Trophoblast cell (in vitro differentiated cells and primary cell): ENCODE measurements at regions not wholly inside any gene's neighbourhood (a gene's known extent, or its start where the extent isn't known, plus 50 kb on each side); places are given as distances from the start of the nearest gene placed in this dataset.

ENCODE experiments used
- DNase-seq, 2 donors: peaks; one replicate each; pipeline ENCODE4 v3.0.0-alpha.2; 2016
- H2AFZ ChIP-seq: 2 replicates; pipeline ENCODE4 v1.6.1; 2013; ENCODE audit warnings: low read length, moderate library complexity, mild to moderate bottlenecking; ENCODE audit not compliant: insufficient read depth, poor library complexity
- H2AK5ac ChIP-seq: 2 replicates; pipeline ENCODE4 v1.6.1; 2013; ENCODE audit warnings: mild to moderate bottlenecking, low read length
- H2BK120ac ChIP-seq: 2 replicates; pipeline ENCODE4 v1.6.1; 2013; ENCODE audit warnings: low read length, mild to moderate bottlenecking, moderate library complexity; ENCODE audit not compliant: insufficient read depth, poor library complexity
- H2BK12ac ChIP-seq: 2 replicates; pipeline ENCODE4 v1.6.1; 2013; ENCODE audit warnings: mild to moderate bottlenecking, low read length, moderate library complexity
- H2BK5ac ChIP-seq: 2 replicates; pipeline ENCODE4 v1.6.1; 2013; ENCODE audit warnings: low read length, low read depth, moderate library complexity, mild to moderate bottlenecking; ENCODE audit not compliant: poor library complexity
- H3K14ac ChIP-seq: 2 replicates; pipeline ENCODE4 v1.6.1; 2013; ENCODE audit warnings: mild to moderate bottlenecking, low read length
- H3K18ac ChIP-seq: 2 replicates; pipeline ENCODE4 v1.6.1; 2013; ENCODE audit warnings: mild to moderate bottlenecking, low read length
- H3K23ac ChIP-seq: 2 replicates; pipeline ENCODE4 v1.6.1; 2013; ENCODE audit warnings: low read length
- H3K27ac ChIP-seq: 2 replicates; pipeline ENCODE4 v1.5.1; 2013; ENCODE audit warnings: low read depth, mild to moderate bottlenecking, inconsistent platforms, low read length, moderate library complexity
- H3K27me3 ChIP-seq: 2 replicates; pipeline ENCODE4 v1.6.1; 2013; ENCODE audit warnings: inconsistent platforms, mild to moderate bottlenecking, low read length, moderate library complexity; ENCODE audit not compliant: insufficient read depth
- H3K36me3 ChIP-seq, 2 experiments: 1 replicate in 1 of 2; 2 replicates in 1 of 2; pipeline ENCODE4 v1.6.1; 2013; ENCODE audit warnings: low read length in 2 of 2, mild to moderate bottlenecking in 2 of 2, moderate library complexity in 1 of 2; ENCODE audit not compliant: insufficient read depth in 2 of 2, control insufficient read depth in 1 of 2
- H3K4ac ChIP-seq: 2 replicates; pipeline ENCODE4 v1.6.1; 2013; ENCODE audit warnings: low read depth, mild to moderate bottlenecking, low read length, moderate library complexity
- H3K4me1 ChIP-seq, 2 experiments: 1 replicate in 1 of 2; 2 replicates in 1 of 2; pipeline ENCODE4 v1.6.1; 2013; ENCODE audit warnings: low read length in 2 of 2, mild to moderate bottlenecking in 2 of 2, moderate library complexity in 1 of 2; ENCODE audit not compliant: insufficient read depth in 2 of 2, control insufficient read depth in 1 of 2
- H3K4me2 ChIP-seq: 2 replicates; pipeline ENCODE4 v1.6.1; 2013; ENCODE audit warnings: inconsistent platforms, mild to moderate bottlenecking, low read length, moderate library complexity
- H3K4me3 ChIP-seq: 2 replicates; pipeline ENCODE4 v1.5.1; 2013; ENCODE audit warnings: mild to moderate bottlenecking, low read depth, low read length, inconsistent platforms
- H3K79me1 ChIP-seq: one replicate; pipeline ENCODE4 v1.6.1; 2013; ENCODE audit warnings: low read length
- H3K79me2 ChIP-seq: 2 replicates; pipeline ENCODE4 v1.6.1; 2013; ENCODE audit warnings: low read length, mild to moderate bottlenecking; ENCODE audit not compliant: control insufficient read depth, insufficient read depth, poor library complexity
- H3K9ac ChIP-seq: 2 replicates; pipeline ENCODE4 v1.6.1; 2013; ENCODE audit warnings: mild to moderate bottlenecking, low read length
- H3K9me3 ChIP-seq: 2 replicates; pipeline ENCODE4 v1.6.1; 2013; ENCODE audit warnings: low read depth, mild to moderate bottlenecking, control low read depth, inconsistent platforms, low read length; ENCODE audit not compliant: insufficient read depth
- H4K12ac ChIP-seq: 2 replicates; pipeline ENCODE4 v1.6.1; 2013; ENCODE audit warnings: low read depth, mild to moderate bottlenecking, low read length, moderate library complexity
- H4K8ac ChIP-seq: 2 replicates; pipeline ENCODE4 v1.6.1; 2013; ENCODE audit warnings: low read depth, mild to moderate bottlenecking, low read length, moderate library complexity
- H4K91ac ChIP-seq: one replicate; pipeline ENCODE4 v1.6.1; 2013; ENCODE audit warnings: low read depth, mild to moderate bottlenecking, low read length, moderate library complexity
- WGBS: extraction: QIAGEN DNeasy Blood & Tissue Kit; methylation state at CpG from one replicate; pipeline ENCODE4 v1.1.7; 2013; ENCODE audit warnings: missing lambda C conversion rate; ENCODE audit not compliant: insufficient read length, insufficient coverage; ENCODE audit errors: extremely low coverage; 5-methylcytosine and 5-hydroxymethylcytosine counted together

DNA sequence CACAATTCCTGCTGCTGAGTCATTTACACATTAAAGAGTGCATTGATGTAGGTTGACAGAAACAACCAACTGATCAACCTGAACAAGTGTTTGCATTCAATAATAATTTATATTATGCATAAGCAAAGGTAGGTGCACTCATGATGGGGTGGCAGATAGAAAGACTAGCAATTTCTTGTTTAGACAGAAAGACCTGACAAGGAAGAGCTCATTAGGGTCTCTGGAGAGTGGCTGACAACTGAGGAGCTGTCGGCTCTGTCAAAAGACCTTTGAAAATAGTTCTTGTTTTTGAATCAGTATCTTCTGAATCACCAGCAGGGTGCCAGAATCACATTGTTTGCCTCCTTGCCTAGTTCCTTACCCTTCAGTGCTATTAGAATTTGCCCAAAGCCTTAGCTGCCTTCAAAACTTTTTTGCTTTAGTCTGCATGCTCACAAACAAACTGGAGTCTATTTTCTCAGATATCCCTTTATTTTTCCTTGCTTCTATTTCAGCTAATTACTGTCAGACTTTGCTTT, 234.7 kb downstream of the BTG1 start:
- no CpG with 5 or more reads among the region's 1 CpG for WGBS
- Histone ChIP-seq H2AFZ (no peak overlapping the region), H3K27ac (no peak overlapping the region), H3K79me1 (no peaks in the 10 kb centered on the region), H2AK5ac (no peak overlapping the region), H3K27me3 (no peaks in the 10 kb centered on the region), H2BK5ac (no peak overlapping the region), H3K4me3 (no peak overlapping the region), H3K18ac (no peak overlapping the region), H4K91ac (no peak overlapping the region), H3K9me3 (no peaks in the 10 kb centered on the region), H3K4me1 (no peaks in the 10 kb centered on the region), H4K12ac (no peak overlapping the region), H3K9ac (no peak overlapping the region), H3K4ac (no peak overlapping the region), H2BK120ac (no peak overlapping the region), H2BK12ac (no peak overlapping the region), H3K79me2 (no peaks in the 10 kb centered on the region), H3K14ac (no peak overlapping the region), H3K4me2 (no peak overlapping the region), H3K36me3 (no peaks in the 10 kb centered on the region), H3K23ac (no peak overlapping the region), H4K8ac (no peak overlapping the region)
- no peak for DNase-seq

DNA sequence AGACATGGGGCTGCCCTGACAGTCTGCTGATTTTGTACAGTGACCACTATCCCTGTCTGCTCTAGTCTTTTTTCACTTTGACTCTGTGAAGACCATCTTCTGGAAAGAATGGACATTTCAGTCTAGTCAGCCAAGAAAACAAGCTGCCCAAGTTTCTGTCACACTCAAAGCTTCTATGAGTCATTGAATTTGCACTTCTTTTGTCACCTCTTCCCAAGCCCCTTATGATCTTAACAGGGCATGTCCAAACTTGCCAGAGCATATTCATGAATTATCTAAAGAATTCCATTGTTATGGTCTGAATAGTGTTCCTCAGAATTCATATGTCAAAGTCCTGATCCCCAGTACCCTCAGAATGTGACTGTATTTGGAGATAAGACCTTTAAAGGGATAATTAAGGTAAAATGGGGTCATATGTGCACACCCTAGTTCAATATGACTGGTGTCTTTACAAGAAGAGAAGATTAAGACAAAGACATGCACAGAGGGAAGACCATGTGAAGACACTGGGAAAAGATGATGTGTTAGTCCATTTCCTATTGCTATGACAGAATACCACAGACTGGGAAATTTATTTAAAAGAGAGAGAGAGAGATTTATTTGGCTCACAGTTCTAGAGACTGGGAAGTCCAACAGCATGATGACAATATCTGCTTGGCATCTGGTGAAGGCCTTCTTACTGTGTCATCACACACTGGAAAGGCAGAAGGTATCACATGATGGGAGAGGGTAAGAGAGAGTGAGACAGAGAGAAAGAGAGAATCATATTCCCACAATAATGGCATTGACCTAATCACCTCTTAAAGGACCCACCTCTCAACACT, 242.6 kb downstream of the BTG1 start:
- H3K23ac ChIP-seq = no peak overlapping the region
- no peak overlapping the region for H3K14ac ChIP-seq
- no peak overlapping the region for H2AK5ac ChIP-seq
- no peak overlapping the region for H4K8ac ChIP-seq
- no peak overlapping the region for H2AFZ ChIP-seq
- H3K4me3 ChIP-seq = no peak overlapping the region
- H4K91ac ChIP-seq = no peak overlapping the region
- H3K4ac ChIP-seq = no peak overlapping the region
- H2BK12ac ChIP-seq = peak overlapping the region; percentile 76
- no peak overlapping the region for H3K18ac ChIP-seq
- H3K27ac ChIP-seq = no peak overlapping the region
- peaks cover 0 to 2% of the 10 kb centered on the region in 2 experiments for H3K4me1 ChIP-seq
- H4K12ac ChIP-seq = no peak overlapping the region
- H3K4me2 ChIP-seq = no peak overlapping the region
- H2BK120ac ChIP-seq = no peak overlapping the region
- no peaks in the 10 kb centered on the region for H3K36me3 ChIP-seq
- H3K79me2 ChIP-seq = no peaks in the 10 kb centered on the region
- no peak overlapping the region for H3K9ac ChIP-seq
- H2BK5ac ChIP-seq = peak overlapping the region; percentile 40
- DNase-seq = peak in 1 of 2 donors; percentile 21
- H3K79me1 ChIP-seq = no peaks in the 10 kb centered on the region
- H3K27me3 ChIP-seq = no peaks in the 10 kb centered on the region
- no peaks in the 10 kb centered on the region for H3K9me3 ChIP-seq

DNA sequence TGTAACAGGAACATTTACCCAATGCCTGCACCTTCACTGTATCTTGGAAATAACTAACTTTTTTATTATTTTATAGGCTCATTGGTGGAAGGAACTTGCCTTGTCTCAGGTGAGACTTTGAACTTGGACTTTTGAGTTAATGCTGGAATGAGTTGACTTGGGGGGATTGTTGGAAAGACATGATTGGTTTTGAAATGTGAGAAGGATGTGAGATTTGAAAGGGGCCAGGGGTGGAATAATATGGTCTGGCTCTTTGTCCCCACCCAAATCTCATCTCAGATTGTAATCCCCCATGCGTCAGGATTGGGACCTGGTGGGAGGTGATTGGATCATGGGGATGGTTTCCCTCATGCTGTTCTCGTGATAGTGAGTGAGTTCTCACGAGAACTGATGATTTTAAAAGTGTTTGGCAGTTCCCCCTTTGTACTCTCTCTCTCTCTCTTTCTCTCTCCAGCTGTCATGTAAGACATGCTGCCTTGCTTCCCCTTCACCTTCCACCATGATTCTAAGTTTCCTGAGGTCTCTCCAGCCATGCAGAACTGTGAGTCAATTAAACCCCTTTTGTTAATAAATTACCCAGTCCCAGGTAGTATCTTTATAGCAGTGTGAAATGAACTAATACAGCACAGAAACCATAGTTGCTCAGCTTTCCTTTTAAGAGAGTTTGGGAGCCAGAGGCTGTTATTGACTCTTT, 244.1 kb downstream of the BTG1 start:
- Histone ChIP-seq H4K8ac (no peak overlapping the region), H3K9ac (no peak overlapping the region), H3K4me1 (peaks cover 0 to 2% of the 10 kb centered on the region in 2 experiments), H4K12ac (no peak overlapping the region), H3K18ac (no peak overlapping the region), H2BK5ac (no peak overlapping the region), H3K14ac (no peak overlapping the region), H3K9me3 (no peaks in the 10 kb centered on the region), H3K4ac (no peak overlapping the region), H4K91ac (no peak overlapping the region), H3K79me1 (no peaks in the 10 kb centered on the region), H3K36me3 (no peaks in the 10 kb centered on the region), H3K4me2 (no peak overlapping the region), H3K4me3 (no peak overlapping the region), H3K27me3 (no peaks in the 10 kb centered on the region), H3K79me2 (no peaks in the 10 kb centered on the region), H2AK5ac (no peak overlapping the region), H3K27ac (no peak overlapping the region), H2BK120ac (no peak overlapping the region), H3K23ac (no peak overlapping the region), H2AFZ (no peak overlapping the region), H2BK12ac (no peak overlapping the region)
- DNase-seq = no peak
- no CpG with 5 or more reads among the region's 3 CpGs for WGBS

DNA sequence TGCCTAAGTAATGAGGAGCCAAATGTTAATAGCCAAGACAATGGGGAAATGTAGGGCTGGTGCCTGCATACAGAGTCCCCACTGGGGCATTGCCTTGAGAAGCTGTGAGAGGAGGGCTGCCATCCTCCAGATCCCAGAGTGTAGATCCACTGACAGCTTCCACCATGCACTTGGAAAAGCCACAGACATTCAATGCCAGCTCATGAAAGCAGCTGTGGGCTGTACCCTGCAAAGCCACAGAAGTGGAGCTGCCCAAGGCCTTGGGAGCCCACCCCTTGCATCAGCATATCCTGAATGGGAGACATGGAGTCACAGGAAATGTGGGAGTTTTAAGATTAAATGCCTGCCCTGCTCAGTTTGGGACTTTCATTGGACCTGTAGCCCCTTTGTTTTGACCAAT, 244.7 kb downstream of the BTG1 start:
- Histone ChIP-seq H3K79me2 (no peaks in the 10 kb centered on the region), H3K4me3 (no peak overlapping the region), H4K12ac (no peak overlapping the region), H3K36me3 (no peaks in the 10 kb centered on the region), H4K91ac (no peak overlapping the region), H2BK12ac (no peak overlapping the region), H3K4me1 (peaks cover 0 to 2% of the 10 kb centered on the region in 2 experiments), H4K8ac (no peak overlapping the region), H3K4ac (no peak overlapping the region), H2BK120ac (no peak overlapping the region), H3K9ac (no peak overlapping the region), H2BK5ac (no peak overlapping the region), H3K27me3 (no peaks in the 10 kb centered on the region), H2AK5ac (no peak overlapping the region), H3K9me3 (no peaks in the 10 kb centered on the region), H3K23ac (no peak overlapping the region), H3K18ac (no peak overlapping the region), H3K14ac (no peak overlapping the region), H3K79me1 (no peaks in the 10 kb centered on the region), H2AFZ (no peak overlapping the region), H3K4me2 (no peak overlapping the region), H3K27ac (no peak overlapping the region)
- DNase-seq = no peak
